GM10248 (cell line): ENCODE measurements at regions not wholly inside any gene's neighbourhood (a gene's known extent, or its start where the extent isn't known, plus 50 kb on each side); places are given as distances from the start of the nearest gene placed in this dataset.

Source experiments
- CTCF ChIA-PET: fragments of 300-600 bp; sonication (Branson Sonifier 250); formaldehyde crosslinking; extraction: SDS; loops from one replicate; lab custom pipeline; 2021; ENCODE audit warnings: antibody characterized with exemption; lab: Yijun Ruan, JAX
- POLR2A ChIA-PET: fragments of 350-650 bp; sonication (Branson Sonifier 250); formaldehyde crosslinking; extraction: SDS; loops from one replicate; lab custom pipeline; 2020; ENCODE audit warnings: antibody characterized with exemption; lab: Yijun Ruan, JAX
- DNase-seq: peaks from one replicate; pipeline ENCODE4 v3.0.0; 2012; ENCODE audit errors: extremely low spot score
- CTCF ChIP-seq: IDR thresholded peaks from 2 replicates; pipeline ENCODE4 v1.5.1; 2012; ENCODE audit warnings: mild to moderate bottlenecking, low read depth; ENCODE audit errors: extremely low read depth, missing control alignments, control extremely low read depth

GRCh38 chr5:169413416-169413815, 112.5 kb upstream of the SLIT3 start:
- CTCF ChIA-PET = no interaction called here
- no peak for TF ChIP-seq CTCF
- POLR2A ChIA-PET = no interaction called here
- DNase-seq = no peak

GRCh38 chr5:169412831-169413230, 111.9 kb upstream of the SLIT3 start:
- ChIA-PET POLR2A (no interaction called here), CTCF (no interaction called here)
- DNase-seq = no peak
- TF ChIP-seq CTCF = no peak

GRCh38 chr5:169411786-169412430, 111.0 kb upstream of the SLIT3 start:
- CTCF ChIA-PET = no interaction called here
- DNase-seq = no peak
- TF ChIP-seq CTCF = no peak
- POLR2A ChIA-PET = no interaction called here

- no peak for DNase-seq
- TF ChIP-seq CTCF = no peak
- CTCF ChIA-PET = no interaction called here
- POLR2A ChIA-PET = no interaction called here
Observed at GRCh38 chr5:169410996-169411783, 110.3 kb upstream of the SLIT3 start.

- no peak for DNase-seq
- ChIA-PET POLR2A (no interaction called here), CTCF (no interaction called here)
- no peak for TF ChIP-seq CTCF
Observed at GRCh38 chr5:169408731-169409130, 107.8 kb upstream of the SLIT3 start.

GRCh38 chr5:169408171-169408570, 107.2 kb upstream of the SLIT3 start:
- no peak for TF ChIP-seq CTCF
- no peak for DNase-seq
- CTCF ChIA-PET = interaction anchor here (1.1 kb wide), 1 partner anchor 17 kb away, joined by 3 read pairs; no protein-coding TSS in a partner anchor
- POLR2A ChIA-PET = no interaction called here
